ENCODE measurements at regions not wholly inside any gene's neighbourhood (a gene's known extent, or its start where the extent isn't known, plus 50 kb on each side); places are given as distances from the start of the nearest gene placed in this dataset.

DNA sequence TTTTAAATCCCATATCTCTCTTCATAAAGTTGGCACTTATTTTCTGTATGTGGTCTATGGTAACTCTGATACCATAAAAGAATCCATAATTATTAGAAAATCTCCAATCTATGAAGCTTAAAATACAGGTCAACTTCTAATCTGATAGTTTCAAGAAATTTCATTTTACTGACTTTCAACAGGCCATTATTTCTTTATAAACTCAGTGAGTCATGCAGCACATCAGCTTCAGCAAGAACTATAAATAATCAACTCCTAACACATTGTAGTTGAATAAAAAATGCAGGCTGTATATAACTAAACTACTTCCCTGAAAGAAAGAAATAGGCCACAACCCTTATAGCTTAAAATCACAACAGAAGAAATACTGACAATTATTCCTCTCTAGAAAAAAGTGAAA, 204.3 kb upstream of the CCDC150 start:
- no peaks in the 10 kb centered on the region for H3K9me2 ChIP-seq (replicated peaks; ENCODE audit: control insufficient read depth, low read length)
- H4K20me1 ChIP-seq (ENCODE audit: control insufficient read depth, insufficient read depth, low read depth, low read length), result no peaks in the 10 kb centered on the region
- H3K9me3 ChIP-seq (ENCODE audit: control insufficient read depth, insufficient read depth, low read length), result no peaks in the 10 kb centered on the region
- no peaks in the 10 kb centered on the region for H3K27me3 ChIP-seq (ENCODE audit: control insufficient read depth, low read length)
- no peaks in the 10 kb centered on the region for H3K79me2 ChIP-seq (ENCODE audit: control insufficient read depth, low read length)
- H3F3A ChIP-seq (ENCODE audit: control insufficient read depth, insufficient read depth), result no peaks in the 10 kb centered on the region
- no peak overlapping the region for H3K4me3 ChIP-seq (ENCODE audit: low read length)
- H3K36me3 ChIP-seq (ENCODE audit: control insufficient read depth, low read length), result no peaks in the 10 kb centered on the region
- H3K4me1 ChIP-seq (ENCODE audit: control insufficient read depth, low read length), result no peaks in the 10 kb centered on the region
- TF ChIP-seq EZH2phosphoT487 (IDR thresholded peaks at IDR 0.05; ENCODE audit: borderline replicate concordance, low read length), result no peak
- TF ChIP-seq, protein P1, sequence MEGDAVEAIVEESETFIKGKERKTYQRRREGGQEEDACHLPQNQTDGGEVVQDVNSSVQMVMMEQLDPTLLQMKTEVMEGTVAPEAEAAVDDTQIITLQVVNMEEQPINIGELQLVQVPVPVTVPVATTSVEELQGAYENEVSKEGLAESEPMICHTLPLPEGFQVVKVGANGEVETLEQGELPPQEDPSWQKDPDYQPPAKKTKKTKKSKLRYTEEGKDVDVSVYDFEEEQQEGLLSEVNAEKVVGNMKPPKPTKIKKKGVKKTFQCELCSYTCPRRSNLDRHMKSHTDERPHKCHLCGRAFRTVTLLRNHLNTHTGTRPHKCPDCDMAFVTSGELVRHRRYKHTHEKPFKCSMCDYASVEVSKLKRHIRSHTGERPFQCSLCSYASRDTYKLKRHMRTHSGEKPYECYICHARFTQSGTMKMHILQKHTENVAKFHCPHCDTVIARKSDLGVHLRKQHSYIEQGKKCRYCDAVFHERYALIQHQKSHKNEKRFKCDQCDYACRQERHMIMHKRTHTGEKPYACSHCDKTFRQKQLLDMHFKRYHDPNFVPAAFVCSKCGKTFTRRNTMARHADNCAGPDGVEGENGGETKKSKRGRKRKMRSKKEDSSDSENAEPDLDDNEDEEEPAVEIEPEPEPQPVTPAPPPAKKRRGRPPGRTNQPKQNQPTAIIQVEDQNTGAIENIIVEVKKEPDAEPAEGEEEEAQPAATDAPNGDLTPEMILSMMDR (IDR thresholded peaks at IDR 0.05; ENCODE audit: low read depth, low read length, poor library complexity, severe bottlenecking), result no peak
- H3K27ac ChIP-seq (ENCODE audit: low read depth, low read length), result no peak overlapping the region
- H3K4me2 ChIP-seq (ENCODE audit: low read length), result no peak overlapping the region

DNA sequence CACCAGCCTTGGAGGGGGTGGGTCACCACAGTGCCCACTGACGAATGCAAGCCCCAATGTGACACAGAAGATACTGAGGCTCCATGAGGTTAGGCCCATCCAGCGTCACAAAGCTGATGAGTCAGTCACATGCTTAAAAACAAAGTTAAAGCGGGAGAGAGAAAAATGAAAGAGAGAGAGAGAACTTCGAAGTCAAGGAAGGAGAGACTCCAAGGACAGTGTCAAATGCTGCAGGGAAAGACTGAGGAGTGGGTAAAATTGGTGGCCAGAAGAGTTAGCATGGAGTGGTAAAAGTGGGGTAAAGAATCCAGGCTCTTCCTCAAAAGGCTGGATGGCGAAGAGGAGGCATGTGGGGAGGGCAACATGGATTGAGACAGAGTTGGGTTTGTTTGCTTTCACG, 201.9 kb upstream of the CCDC150 start:
- no peaks in the 10 kb centered on the region for H3K4me1 ChIP-seq (ENCODE audit: control insufficient read depth, low read length)

DNA sequence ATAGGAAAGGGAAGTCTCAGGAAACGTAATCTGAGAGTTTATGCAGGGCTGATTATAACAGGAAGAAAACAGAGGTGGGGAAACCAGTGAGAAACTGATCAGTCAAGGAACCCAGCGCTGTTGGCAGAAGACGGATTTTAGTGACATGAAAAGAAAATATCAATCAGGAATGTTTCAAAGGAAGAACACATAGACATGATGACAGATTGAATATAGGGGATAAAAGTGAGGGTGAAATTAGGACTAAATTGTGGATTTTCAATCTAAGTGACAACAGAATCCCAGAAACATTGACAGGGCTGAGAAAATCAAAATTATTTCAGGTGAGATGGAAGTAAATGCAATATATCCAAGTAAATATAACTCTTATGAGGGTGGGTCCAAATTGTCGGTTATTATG, 199.8 kb upstream of the CCDC150 start:
- Histone ChIP-seq H3K79me2 (ENCODE audit: control insufficient read depth, low read length) (no peaks in the 10 kb centered on the region), H4K20me1 (ENCODE audit: control insufficient read depth, insufficient read depth, low read depth, low read length) (no peaks in the 10 kb centered on the region), H3K27me3 (ENCODE audit: control insufficient read depth, low read length) (peaks cover 5% of the 10 kb centered on the region), H3K4me1 (ENCODE audit: control insufficient read depth, low read length) (no peaks in the 10 kb centered on the region), H3K27ac (ENCODE audit: low read depth, low read length) (no peak overlapping the region), H3F3A (ENCODE audit: control insufficient read depth, insufficient read depth) (no peaks in the 10 kb centered on the region), H3K4me3 (ENCODE audit: low read length) (no peak overlapping the region), H3K9me3 (ENCODE audit: control insufficient read depth, insufficient read depth, low read length) (no peaks in the 10 kb centered on the region), H3K9me2 (replicated peaks; ENCODE audit: control insufficient read depth, low read length) (no peaks in the 10 kb centered on the region), H3K36me3 (ENCODE audit: control insufficient read depth, low read length) (no peaks in the 10 kb centered on the region), H3K4me2 (ENCODE audit: low read length) (no peak overlapping the region)
- TF ChIP-seq, protein P1 (IDR thresholded peaks at IDR 0.05; ENCODE audit: low read depth, low read length, poor library complexity, severe bottlenecking), result no peak
- TF ChIP-seq EZH2phosphoT487 (IDR thresholded peaks at IDR 0.05; ENCODE audit: borderline replicate concordance, low read length), result no peak

More for the DNA sequence above, 201.9 kb upstream of the CCDC150 start:
- Histone ChIP-seq H3K79me2 (ENCODE audit: control insufficient read depth, low read length) (no peaks in the 10 kb centered on the region), H3K36me3 (ENCODE audit: control insufficient read depth, low read length) (no peaks in the 10 kb centered on the region), H3K9me2 (replicated peaks; ENCODE audit: control insufficient read depth, low read length) (no peaks in the 10 kb centered on the region), H4K20me1 (ENCODE audit: control insufficient read depth, insufficient read depth, low read depth, low read length) (no peaks in the 10 kb centered on the region), H3K4me3 (ENCODE audit: low read length) (no peak overlapping the region), H3F3A (ENCODE audit: control insufficient read depth, insufficient read depth) (no peaks in the 10 kb centered on the region), H3K27me3 (ENCODE audit: control insufficient read depth, low read length) (peaks cover 5% of the 10 kb centered on the region), H3K4me2 (ENCODE audit: low read length) (no peak overlapping the region), H3K9me3 (ENCODE audit: control insufficient read depth, insufficient read depth, low read length) (no peaks in the 10 kb centered on the region), H3K27ac (ENCODE audit: low read depth, low read length) (no peak overlapping the region)
- TF ChIP-seq, protein P1 (IDR thresholded peaks at IDR 0.05; ENCODE audit: low read depth, low read length, poor library complexity, severe bottlenecking), result no peak
- TF ChIP-seq EZH2phosphoT487 (IDR thresholded peaks at IDR 0.05; ENCODE audit: borderline replicate concordance, low read length), result no peak

DNA sequence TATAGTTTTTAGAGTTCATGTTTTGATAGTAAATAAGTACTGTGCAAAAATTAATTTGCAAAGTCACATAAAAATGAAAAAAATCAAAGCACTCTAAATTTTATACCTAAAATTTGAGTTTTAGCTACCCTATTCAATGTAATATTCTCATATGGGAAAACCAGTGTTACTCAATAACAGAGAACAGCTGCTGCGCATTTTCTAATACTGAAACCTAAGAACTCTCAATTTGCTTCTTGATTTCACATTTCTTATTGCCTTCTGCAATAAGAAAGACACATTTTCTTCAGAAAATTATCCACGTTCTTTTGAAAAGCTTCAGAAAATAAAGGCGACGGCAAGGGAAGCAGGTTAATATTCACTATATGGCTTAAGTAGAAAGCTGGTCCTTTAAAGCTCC, 199.1 kb upstream of the CCDC150 start:
- no peak for TF ChIP-seq EZH2phosphoT487 (IDR thresholded peaks at IDR 0.05; ENCODE audit: borderline replicate concordance, low read length)
- TF ChIP-seq, protein P1 (IDR thresholded peaks at IDR 0.05; ENCODE audit: low read depth, low read length, poor library complexity, severe bottlenecking), result no peak

More for the DNA sequence above, 199.1 kb upstream of the CCDC150 start:
- Histone ChIP-seq H3K36me3 (ENCODE audit: control insufficient read depth, low read length) (no peaks in the 10 kb centered on the region), H3K27ac (ENCODE audit: low read depth, low read length) (no peak overlapping the region), H3K9me2 (replicated peaks; ENCODE audit: control insufficient read depth, low read length) (no peaks in the 10 kb centered on the region), H3K9me3 (ENCODE audit: control insufficient read depth, insufficient read depth, low read length) (no peaks in the 10 kb centered on the region), H3K27me3 (ENCODE audit: control insufficient read depth, low read length) (peaks cover 5% of the 10 kb centered on the region), H4K20me1 (ENCODE audit: control insufficient read depth, insufficient read depth, low read depth, low read length) (no peaks in the 10 kb centered on the region), H3K4me2 (ENCODE audit: low read length) (no peak overlapping the region), H3K4me3 (ENCODE audit: low read length) (no peak overlapping the region), H3F3A (ENCODE audit: control insufficient read depth, insufficient read depth) (no peaks in the 10 kb centered on the region), H3K4me1 (ENCODE audit: control insufficient read depth, low read length) (no peaks in the 10 kb centered on the region), H3K79me2 (ENCODE audit: control insufficient read depth, low read length) (no peaks in the 10 kb centered on the region)

Data from DOHH2 (cell line).